PC-3 (cell line): ENCODE measurements at regions not wholly inside any gene's neighbourhood (a gene's known extent, or its start where the extent isn't known, plus 50 kb on each side); places are given as distances from the start of the nearest gene placed in this dataset.

Experiments used
- ATAC-seq: fragments of 200-7000 bp; cut with Tn5 transposase; 2 replicates; pipeline ENCODE4 v1.9.1; 2020; ENCODE audit warnings: mild to moderate bottlenecking, moderate library complexity
- BruUV-seq: library from RNA; stranded (reverse); fragments of 400-500 nt; replicated peaks from 2 replicates; lab custom pipeline; 2021; lab: Mats Ljungman, UMichigan
- CTCF ChIA-PET: fragments of 300-600 bp; sonication (Branson Sonifier 250); formaldehyde crosslinking; loops from one replicate; lab custom pipeline; 2022; ENCODE audit warnings: antibody characterized with exemption; lab: Charles Lee
- POLR2A ChIA-PET: fragments of 300-600 bp; sonication (Branson Sonifier 250); formaldehyde crosslinking; loops from one replicate; lab custom pipeline; 2022; ENCODE audit warnings: antibody characterized with exemption; ENCODE audit not compliant: unreplicated experiment; lab: Charles Lee
- DNase-seq: peaks from one replicate; pipeline ENCODE4 v3.0.0-alpha.2; 2015
- H2AFZ ChIP-seq: fragments of 300-600 bp; sonication (generic); 2 replicates; pipeline ENCODE4 v1.6.0; 2016; ENCODE audit warnings: antibody characterized with exemption, low read length
- H3F3A ChIP-seq: fragments of 300-600 bp; sonication (generic); one replicate; pipeline ENCODE4 v1.6.0; 2017; ENCODE audit warnings: antibody characterized with exemption, low read length, control low read depth, mild to moderate bottlenecking; ENCODE audit not compliant: unreplicated experiment
- H3K27ac ChIP-seq: fragments of 300-600 bp; sonication (generic); 2 replicates; pipeline ENCODE4 v1.5.1; 2016; ENCODE audit warnings: mild to moderate bottlenecking, low read length
- H3K27me3 ChIP-seq: fragments of 300-600 bp; sonication (generic); 2 replicates; pipeline ENCODE4 v1.6.1; 2016; ENCODE audit warnings: low read length, mixed read lengths
- H3K36me3 ChIP-seq: fragments of 300-600 bp; sonication (generic); 2 replicates; pipeline ENCODE4 v1.6.1; 2016; ENCODE audit warnings: low read depth, mixed run types, low read length, mixed read lengths
- H3K4me1 ChIP-seq: fragments of 300-600 bp; sonication (generic); 2 replicates; pipeline ENCODE4 v1.5.1; 2016; ENCODE audit warnings: low read length; ENCODE audit not compliant: insufficient read depth
- H3K4me2 ChIP-seq: fragments of 300-600 bp; sonication (generic); 2 replicates; pipeline ENCODE4 v1.6.0; 2016; ENCODE audit warnings: low read length
- H3K4me3 ChIP-seq: fragments of 300-600 bp; sonication (generic); 2 replicates; pipeline ENCODE4 v1.5.1; 2016; ENCODE audit warnings: mild to moderate bottlenecking, low read length, mixed read lengths
- H3K79me2 ChIP-seq: fragments of 300-600 bp; sonication (generic); 2 replicates; pipeline ENCODE4 v1.6.1; 2017; ENCODE audit warnings: low read length, mixed read lengths
- H3K9ac ChIP-seq: fragments of 300-600 bp; sonication (generic); 2 replicates; pipeline ENCODE4 v1.6.0; 2016; ENCODE audit warnings: mild to moderate bottlenecking, low read length
- H3K9me2 ChIP-seq: fragments of 300-600 bp; sonication (generic); replicated peaks from 2 replicates; pipeline ENCODE4 v1.6.1; 2016; ENCODE audit warnings: mixed run types, low read length, mixed read lengths
- H3K9me3 ChIP-seq: fragments of 300-600 bp; sonication (generic); 2 replicates; pipeline ENCODE4 v1.6.1; 2016; ENCODE audit warnings: low read length, mixed read lengths
- H4K20me1 ChIP-seq: fragments of 300-600 bp; sonication (generic); 2 replicates; pipeline ENCODE4 v1.6.1; 2016; ENCODE audit warnings: low read length, mixed read lengths
- EZH2 ChIP-seq: fragments of 300-600 bp; sonication (generic); IDR thresholded peaks from one replicate; pipeline ENCODE4 v1.6.1; 2017; ENCODE audit warnings: antibody characterized with exemption, mild to moderate bottlenecking, low read length; ENCODE audit not compliant: unreplicated experiment
- EZH2phosphoT487 ChIP-seq: fragments of 300-600 bp; sonication (generic); IDR thresholded peaks from 2 replicates; pipeline ENCODE4 v1.6.1; 2018; ENCODE audit warnings: mild to moderate bottlenecking, antibody characterized with exemption, low read length, borderline replicate concordance
- intact Hi-C: fragments of 100-400 bp; cut with micrococcal nuclease; formaldehyde crosslinking; loops from 2 replicates; pipeline ENCODE4 v1.9.0; 2023
- TF ChIP-seq, protein P1 (sequence below): fragments of 300-600 bp; sonication (generic); conservative IDR thresholded peaks from 2 replicates; pipeline ENCODE4 v1.5.1; 2017; ENCODE audit warnings: antibody characterized with exemption, low read depth, mild to moderate bottlenecking, low read length

DNA sequence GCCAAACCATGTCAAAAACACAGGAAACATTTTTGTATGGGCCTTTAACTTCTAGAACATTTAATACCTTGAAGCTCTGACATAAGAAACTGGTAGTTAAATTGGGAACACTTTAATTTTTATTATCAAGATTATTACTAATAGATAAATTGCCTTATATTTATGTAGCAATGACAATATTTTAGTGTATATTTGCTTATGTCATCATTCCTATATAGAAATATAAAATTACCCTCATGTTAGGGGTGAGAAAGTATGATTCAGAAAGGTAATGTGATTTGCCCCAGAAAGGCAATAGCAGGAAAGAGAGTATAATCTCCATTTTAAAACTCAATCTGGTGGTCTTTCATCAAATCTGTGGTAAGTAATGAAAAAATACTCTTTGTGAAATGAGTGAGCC is 147.4 kb downstream of the IL15 start:
- Histone ChIP-seq H3F3A (no peaks in the 10 kb centered on the region), H3K9me3 (no peaks in the 10 kb centered on the region), H3K27ac (no peak overlapping the region), H3K4me2 (no peak overlapping the region), H2AFZ (no peak overlapping the region), H4K20me1 (no peaks in the 10 kb centered on the region), H3K4me3 (no peak overlapping the region), H3K4me1 (no peaks in the 10 kb centered on the region), H3K9me2 (no peaks in the 10 kb centered on the region), H3K27me3 (no peaks in the 10 kb centered on the region), H3K9ac (no peak overlapping the region), H3K79me2 (no peaks in the 10 kb centered on the region), H3K36me3 (no peaks in the 10 kb centered on the region)
- ChIA-PET POLR2A (no interaction called here), CTCF (no interaction called here)
- TF ChIP-seq EZH2phosphoT487 (no peak), EZH2 (no peak)
- TF ChIP-seq, protein P1, sequence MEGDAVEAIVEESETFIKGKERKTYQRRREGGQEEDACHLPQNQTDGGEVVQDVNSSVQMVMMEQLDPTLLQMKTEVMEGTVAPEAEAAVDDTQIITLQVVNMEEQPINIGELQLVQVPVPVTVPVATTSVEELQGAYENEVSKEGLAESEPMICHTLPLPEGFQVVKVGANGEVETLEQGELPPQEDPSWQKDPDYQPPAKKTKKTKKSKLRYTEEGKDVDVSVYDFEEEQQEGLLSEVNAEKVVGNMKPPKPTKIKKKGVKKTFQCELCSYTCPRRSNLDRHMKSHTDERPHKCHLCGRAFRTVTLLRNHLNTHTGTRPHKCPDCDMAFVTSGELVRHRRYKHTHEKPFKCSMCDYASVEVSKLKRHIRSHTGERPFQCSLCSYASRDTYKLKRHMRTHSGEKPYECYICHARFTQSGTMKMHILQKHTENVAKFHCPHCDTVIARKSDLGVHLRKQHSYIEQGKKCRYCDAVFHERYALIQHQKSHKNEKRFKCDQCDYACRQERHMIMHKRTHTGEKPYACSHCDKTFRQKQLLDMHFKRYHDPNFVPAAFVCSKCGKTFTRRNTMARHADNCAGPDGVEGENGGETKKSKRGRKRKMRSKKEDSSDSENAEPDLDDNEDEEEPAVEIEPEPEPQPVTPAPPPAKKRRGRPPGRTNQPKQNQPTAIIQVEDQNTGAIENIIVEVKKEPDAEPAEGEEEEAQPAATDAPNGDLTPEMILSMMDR, result no peak
- no TSS peak for BruUV-seq
- intact Hi-C loops, result no loop called here
- no peak for DNase-seq
- no peak for ATAC-seq

DNA sequence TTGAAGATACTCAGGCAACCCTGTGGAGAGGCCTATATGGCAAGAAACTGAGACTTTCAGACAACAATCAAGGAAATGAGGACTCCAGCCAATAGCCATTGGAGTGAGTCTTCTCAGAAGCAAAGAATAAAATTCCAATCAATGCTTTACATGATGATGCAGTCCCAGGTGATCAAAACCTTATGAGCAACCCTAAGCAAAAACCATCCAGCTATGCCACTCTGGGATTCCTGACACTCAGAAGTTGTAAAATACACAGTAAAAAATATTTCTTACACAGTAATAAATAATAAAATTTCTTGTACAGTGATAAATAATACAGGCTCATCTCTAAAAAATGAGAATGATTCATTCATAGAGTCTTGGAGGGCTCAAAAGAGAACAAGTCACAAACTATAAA is 150.6 kb downstream of the IL15 start:
- no TSS peak for BruUV-seq
- Histone ChIP-seq H3K27me3 (no peaks in the 10 kb centered on the region), H4K20me1 (no peaks in the 10 kb centered on the region), H2AFZ (no peak overlapping the region), H3K4me1 (no peaks in the 10 kb centered on the region), H3K9me3 (no peaks in the 10 kb centered on the region), H3F3A (no peaks in the 10 kb centered on the region), H3K4me3 (no peak overlapping the region), H3K4me2 (no peak overlapping the region), H3K36me3 (no peaks in the 10 kb centered on the region), H3K9me2 (no peaks in the 10 kb centered on the region), H3K79me2 (no peaks in the 10 kb centered on the region), H3K9ac (no peak overlapping the region), H3K27ac (no peak overlapping the region)
- intact Hi-C loops, result no loop called here
- CTCF ChIA-PET, result no interaction called here
- DNase-seq (no peak), ATAC-seq (no peak; the same call in 1 of the 2 replicates)
- no peak for TF ChIP-seq EZH2
- TF ChIP-seq EZH2phosphoT487, result no peak
- TF ChIP-seq, protein P1, result no peak
- POLR2A ChIA-PET, result no interaction called here

DNA sequence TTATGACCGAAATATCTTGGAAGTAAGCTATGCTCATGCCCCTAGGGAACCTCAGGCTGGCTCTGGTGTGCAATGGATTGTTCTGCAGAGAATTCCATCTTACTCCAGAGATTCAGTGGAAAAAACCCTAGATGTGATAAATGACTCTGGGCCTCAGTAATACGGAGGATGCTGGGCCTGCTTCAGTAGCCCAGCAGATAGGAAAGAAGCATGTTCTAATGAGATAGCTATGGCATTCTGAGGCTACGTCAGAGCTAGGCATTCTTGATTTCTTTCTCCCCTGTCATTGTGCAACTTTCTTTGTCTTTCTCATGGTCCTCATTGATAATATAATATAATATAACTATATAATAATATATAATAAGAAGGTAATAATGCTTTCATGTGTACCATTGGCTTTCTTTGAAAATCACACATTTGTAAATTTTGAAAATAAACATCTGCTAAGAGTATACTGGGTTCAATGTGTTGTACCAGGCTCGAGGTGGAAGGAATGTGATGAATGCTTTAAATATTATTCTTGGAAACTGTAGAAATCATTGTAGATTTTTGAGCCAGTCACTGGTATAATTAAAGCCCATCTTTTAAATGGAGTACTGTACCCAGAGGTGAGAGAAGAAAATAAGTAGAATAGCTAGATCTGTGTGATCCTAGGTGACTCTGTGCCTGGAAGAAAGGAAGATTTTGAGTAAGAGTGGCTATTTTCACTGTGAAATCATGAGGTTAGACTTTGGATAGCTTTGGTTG is 152.0 kb downstream of the IL15 start:
- ChIA-PET POLR2A (no interaction called here), CTCF (no interaction called here)
- no TSS peak for BruUV-seq
- Histone ChIP-seq H3K27ac (no peak overlapping the region), H3K4me3 (no peak overlapping the region), H3K79me2 (no peaks in the 10 kb centered on the region), H3F3A (no peaks in the 10 kb centered on the region), H3K36me3 (no peaks in the 10 kb centered on the region), H2AFZ (no peak overlapping the region), H4K20me1 (no peaks in the 10 kb centered on the region), H3K9me3 (no peaks in the 10 kb centered on the region), H3K4me2 (no peak overlapping the region), H3K27me3 (no peaks in the 10 kb centered on the region), H3K4me1 (no peaks in the 10 kb centered on the region), H3K9me2 (no peaks in the 10 kb centered on the region), H3K9ac (no peak overlapping the region)
- TF ChIP-seq, protein P1, result no peak
- TF ChIP-seq EZH2phosphoT487 (no peak), EZH2 (no peak)
- DNase-seq (no peak), ATAC-seq (no peak)
- intact Hi-C loops, result no loop called here
